Hematopoietic multipotent progenitor cell (in vitro differentiated cells): ENCODE measurements at regions not wholly inside any gene's neighbourhood (a gene's known extent, or its start where the extent isn't known, plus 50 kb on each side); places are given as distances from the start of the nearest gene placed in this dataset.

Experiments used
- DNase-seq, 3 donors: peaks; one replicate each; pipeline ENCODE4 v3.0.0-alpha.2; 2011 to 2015; ENCODE audit warnings: low read depth in 2 of 3, low spot score in 2 of 3

- DNase-seq, result no peak
Measured at GRCh38 chr9:75395336-75395735, 307.0 kb downstream of the OSTF1 start.

DNA sequence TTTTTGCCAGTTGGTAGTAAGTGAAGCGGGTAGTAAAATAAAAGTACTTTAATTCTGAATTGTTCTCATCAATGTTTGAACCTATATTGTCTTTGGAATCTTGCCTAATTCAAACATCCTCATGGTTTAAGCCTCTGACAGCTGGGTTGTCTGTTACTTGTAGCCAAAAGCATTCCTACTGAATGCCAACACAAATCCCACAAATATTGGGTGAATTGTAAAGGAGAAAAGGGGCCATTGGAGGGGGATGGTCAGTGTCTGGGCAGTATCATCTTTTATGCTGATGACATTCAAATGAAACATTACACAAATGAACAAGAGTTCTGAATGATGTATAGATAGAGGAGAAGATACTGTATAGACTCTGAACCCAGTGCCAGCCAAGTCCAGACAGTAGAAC, 309.5 kb downstream of the OSTF1 start:
- DNase-seq, result no peak

DNA sequence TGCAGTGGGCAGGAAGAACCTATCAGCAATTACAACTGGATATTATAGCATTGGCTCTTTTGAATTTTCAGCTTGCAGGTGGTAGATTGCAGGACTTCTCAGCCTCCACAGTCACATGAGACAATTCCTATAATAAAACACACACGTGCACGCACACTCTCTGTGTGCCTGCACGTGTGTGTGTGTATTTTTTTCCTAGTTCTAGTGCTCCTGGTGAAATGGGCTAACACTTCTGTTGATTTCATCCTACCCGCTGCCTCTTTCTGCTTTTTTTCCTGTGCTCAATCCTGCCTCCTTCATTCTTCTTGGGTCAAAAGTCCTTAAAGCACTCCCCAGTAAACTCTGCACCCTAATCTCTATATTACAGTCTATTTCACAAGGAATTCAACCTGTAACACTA, 320.1 kb downstream of the OSTF1 start:
- DNase-seq, result no peak

GRCh38 chr9:75410405-75410804, 322.1 kb downstream of the OSTF1 start:
- no peak for DNase-seq

- DNase-seq, result no peak
Measured at GRCh38 chr9:75414371-75415160, 326.3 kb downstream of the OSTF1 start.

GRCh38 chr9:75417471-75417870, 329.2 kb downstream of the OSTF1 start:
- DNase-seq, result no peak

DNA sequence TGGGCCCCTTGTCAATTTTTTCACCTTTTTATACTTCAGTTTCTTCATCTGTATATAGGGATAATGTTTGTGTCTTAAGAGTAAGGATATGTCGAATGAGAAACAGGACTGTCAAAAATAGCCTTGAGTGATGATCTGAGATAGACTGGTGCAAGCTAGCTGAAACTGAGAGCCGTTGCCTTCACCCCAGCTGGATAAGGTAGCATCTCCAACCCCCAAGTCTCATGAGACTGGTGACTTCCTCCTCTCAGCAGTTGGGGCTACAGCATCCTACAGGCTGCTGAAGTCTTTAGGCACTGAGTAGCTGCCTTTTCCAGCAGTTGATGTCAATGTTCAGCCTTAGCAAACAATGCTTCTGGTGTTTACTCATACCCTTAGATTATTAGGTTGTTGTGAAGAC, 330.2 kb downstream of the OSTF1 start:
- no peak for DNase-seq

- DNase-seq, result no peak
Measured at GRCh38 chr9:75422944-75423522, 334.7 kb downstream of the OSTF1 start.

DNA sequence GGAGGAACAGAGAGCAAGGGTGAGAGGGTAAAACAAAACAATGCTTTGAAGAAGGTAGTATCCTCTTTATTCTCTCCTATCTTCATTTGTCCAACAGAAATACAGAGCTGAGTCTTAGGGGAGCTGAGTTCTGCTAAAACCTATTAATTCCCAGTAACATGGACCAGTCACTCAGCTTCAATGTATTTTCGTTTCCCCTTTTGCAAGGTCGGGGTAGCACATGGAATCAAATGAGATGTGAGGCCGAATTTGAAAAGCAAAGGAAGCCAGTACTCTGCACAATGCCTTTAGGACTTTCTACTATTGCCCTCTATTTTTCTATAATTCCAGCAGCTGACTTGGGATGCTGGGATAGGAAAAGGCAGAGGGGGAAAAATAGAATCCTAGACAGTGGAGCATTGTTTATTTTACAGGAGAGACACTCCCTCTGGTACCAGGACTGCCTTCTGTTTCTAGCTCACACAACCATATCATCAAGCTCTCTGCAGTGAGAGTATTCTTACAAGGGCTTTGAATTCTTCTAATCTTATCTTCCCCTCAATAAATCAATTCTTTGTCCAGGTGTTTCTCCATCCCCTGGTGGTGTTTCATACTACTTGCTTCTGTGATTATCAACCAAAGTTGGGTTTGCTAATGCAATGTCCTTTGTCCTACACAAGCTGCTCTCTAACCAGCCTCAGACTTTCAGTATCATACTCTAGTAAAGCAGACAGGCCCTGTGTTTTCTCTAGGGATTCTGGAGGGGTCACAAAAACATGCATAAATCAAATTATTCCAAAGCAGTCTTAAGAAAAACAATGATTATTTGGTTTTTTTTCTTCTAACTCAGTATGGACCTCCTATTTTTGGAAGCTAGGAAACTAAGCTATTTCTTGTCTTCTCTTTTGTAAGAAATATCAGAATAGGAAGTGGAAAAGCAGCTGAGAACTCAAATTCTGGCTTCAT, 341.5 kb downstream of the OSTF1 start:
- no peak for DNase-seq

GRCh38 chr9:75431375-75431774, 343.1 kb downstream of the OSTF1 start:
- DNase-seq, result no peak

DNA sequence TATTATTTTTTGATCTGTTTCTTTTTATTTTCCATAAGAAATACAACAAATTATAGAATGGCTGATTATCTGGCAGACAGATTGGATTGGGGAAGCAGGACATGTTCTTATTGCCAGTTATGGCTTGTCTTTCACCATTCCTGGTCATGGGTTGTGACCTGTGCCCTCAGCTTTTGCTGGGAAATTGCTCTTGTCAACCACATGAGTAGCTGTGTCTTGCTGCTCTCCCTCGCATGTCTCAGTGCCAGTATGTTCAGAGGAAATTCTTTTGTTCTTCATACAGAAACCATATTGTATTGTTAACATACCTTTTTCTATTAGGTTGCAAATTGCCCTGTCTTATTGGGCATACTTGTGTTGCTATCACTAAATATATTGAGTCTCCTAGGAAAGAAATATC, 344.1 kb downstream of the OSTF1 start:
- no peak for DNase-seq

- no peak for DNase-seq
Measured at GRCh38 chr9:75432888-75433287, 344.6 kb downstream of the OSTF1 start.

DNA sequence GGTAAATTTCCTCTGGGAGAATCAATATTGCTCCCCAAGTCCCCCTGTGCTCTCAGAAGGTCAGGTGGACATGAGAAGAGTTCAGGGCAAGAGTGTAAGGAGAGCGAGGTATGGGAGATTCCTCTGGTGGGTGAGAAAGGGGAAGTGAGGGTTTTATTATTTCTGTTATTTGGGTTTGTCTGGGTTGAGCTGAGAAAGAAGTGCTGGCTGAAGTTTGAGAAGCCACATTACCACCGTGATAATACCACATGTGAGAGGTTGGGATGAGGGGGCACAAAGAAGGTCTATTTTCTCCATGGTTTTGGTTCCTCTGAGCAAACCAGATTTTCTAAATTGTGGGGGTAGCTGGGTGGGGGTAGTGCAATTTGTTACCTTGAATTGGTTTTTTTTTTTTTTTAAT, 350.4 kb downstream of the OSTF1 start:
- peak in 1 of 3 donors; percentile 36 for DNase-seq

GRCh38 chr9:75440914-75441313, 352.6 kb downstream of the OSTF1 start:
- peak in 1 of 3 donors; percentile 17 for DNase-seq

DNA sequence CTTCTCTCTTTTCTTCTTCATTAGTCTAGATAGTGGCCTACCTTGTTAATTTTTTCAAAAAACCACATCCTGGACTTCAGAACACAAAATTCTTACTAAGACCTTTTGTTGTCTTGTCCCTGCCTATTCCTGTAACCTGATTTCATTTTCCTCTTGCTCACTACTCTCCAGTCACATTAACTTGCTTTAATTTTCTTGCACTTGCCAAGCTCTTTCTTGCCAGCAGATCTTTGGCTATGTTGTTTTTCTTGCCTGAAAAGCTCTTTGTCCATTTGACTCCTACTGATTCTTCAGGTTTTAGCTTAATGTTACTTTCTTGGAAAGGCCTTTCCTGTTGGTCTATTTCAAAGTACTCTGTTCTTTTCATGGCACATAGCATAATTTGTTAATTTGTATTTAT, 356.8 kb downstream of the OSTF1 start:
- DNase-seq, result no peak

DNA sequence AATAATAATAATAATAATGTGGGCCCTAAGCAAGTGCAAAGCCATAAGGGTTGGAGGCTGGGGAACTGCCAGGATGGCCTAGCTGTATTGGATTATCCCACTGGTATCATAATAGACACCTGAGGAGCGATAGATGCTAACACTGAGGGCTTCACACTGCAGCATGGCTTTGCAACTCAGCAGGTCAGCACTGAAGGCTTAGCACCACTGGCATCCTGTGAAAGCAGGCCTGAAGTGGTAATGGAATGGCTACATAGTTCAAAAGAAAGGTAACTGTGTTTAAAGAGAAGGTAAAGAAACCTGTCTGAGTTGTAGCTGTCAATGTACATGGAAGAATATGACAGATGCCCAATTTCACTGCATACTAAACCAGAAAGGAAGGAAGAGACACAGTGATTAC, 359.0 kb downstream of the OSTF1 start:
- DNase-seq, result no peak

GRCh38 chr9:75448281-75448680, 360.0 kb downstream of the OSTF1 start:
- no peak for DNase-seq

DNA sequence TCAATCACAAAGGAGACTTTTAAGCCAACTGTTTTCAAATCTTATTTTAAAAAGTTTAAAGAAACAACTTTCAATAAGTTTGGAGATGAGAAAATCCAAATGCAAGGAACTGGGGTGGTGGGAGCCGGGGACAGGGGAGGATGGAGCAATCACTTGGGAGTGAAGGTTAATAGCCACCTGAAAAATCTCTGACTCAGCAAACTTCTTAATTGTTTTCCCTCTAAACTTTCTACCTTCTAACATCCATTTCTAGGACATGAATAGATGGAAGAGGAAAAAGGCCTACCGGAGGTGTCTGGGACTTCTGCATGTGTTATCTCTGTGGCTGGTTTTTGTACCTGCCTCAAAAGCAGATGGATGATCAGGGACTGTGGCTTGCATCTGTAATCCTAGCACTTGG, 360.6 kb downstream of the OSTF1 start:
- no peak for DNase-seq

GRCh38 chr9:75451045-75451444, 362.7 kb downstream of the OSTF1 start:
- DNase-seq, result no peak

- no peak for DNase-seq
Measured at GRCh38 chr9:75451505-75451904, 363.2 kb downstream of the OSTF1 start.

DNA sequence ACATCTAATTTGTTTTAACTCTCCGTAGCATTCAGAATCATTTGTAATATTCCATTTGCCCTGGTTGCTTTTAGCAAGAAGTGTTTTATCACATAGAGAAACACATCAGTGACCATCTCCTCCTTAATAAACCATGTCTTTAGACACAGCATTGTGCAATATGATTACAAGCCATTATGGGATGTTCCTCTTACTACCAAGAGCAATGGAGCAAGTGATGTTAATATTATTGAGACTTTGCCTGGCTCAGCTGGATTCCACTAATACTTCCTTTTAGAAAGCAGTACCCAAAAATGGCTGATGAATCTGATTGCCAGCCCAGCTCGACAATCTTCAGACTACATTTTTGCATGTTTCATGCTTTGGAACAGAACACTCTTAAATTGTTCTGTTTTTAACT, 364.2 kb downstream of the OSTF1 start:
- no peak for DNase-seq

DNA sequence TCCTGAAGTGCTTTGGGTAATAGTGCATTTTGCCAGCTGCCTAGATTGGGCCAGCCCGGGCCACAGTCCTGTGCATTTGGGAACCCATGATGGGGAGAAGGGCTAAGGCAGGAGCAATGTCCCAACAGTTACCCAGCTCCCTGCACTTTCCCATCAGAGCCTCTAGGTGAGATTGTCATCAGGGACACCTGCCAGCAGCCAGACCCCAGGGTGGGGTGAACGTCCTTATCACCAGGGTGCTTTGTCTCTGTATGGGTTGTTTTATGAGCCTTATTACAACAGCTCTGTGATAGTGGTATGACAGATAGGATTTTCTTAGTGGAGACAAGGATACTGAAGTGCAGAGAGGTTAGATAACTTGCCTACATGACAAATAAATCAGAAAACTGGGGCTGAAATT, 365.7 kb downstream of the OSTF1 start:
- DNase-seq, result no peak
